ENCODE measurements at regions not wholly inside any gene's neighbourhood (a gene's known extent, or its start where the extent isn't known, plus 50 kb on each side); places are given as distances from the start of the nearest gene placed in this dataset.

DNA sequence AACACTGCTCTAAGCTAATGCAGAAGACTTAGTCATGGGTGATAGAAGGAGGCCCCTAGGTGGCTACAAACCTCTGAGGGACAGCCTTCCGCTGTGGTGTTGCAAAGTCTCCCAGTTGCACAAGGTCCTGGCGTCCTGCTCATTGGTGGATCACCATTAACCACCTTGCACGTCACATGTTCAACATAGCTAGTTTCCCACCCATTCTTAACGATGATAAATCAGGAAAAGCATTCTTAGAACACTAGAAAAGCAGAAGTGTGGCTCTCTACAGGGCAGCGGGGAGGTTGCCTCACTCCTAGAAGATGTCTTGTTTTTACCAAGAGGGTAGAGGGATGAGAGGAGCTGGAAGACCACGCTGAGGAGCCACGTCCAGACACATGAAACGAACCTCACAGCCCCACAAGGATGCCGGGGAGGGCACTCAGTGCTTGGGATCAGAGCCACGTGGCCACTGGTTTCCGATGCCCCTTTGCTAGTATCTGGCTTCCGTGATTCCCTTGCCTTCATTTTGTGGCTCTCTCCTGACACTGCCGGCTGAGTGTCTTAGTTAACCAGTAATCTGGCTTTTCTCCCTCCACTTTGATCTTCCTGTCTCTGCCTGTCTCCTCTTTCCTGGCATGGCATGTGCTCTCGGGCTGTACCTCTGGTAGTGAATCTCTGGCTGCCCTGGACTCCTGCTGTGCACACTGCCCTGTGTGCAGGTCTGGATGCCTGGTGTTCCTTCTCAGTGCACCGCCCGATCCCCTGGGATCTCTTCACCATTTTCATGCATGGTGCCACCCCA lies 91.4 kb upstream of the NEDD9 start (continued):
- TF ChIP-seq, protein P1, sequence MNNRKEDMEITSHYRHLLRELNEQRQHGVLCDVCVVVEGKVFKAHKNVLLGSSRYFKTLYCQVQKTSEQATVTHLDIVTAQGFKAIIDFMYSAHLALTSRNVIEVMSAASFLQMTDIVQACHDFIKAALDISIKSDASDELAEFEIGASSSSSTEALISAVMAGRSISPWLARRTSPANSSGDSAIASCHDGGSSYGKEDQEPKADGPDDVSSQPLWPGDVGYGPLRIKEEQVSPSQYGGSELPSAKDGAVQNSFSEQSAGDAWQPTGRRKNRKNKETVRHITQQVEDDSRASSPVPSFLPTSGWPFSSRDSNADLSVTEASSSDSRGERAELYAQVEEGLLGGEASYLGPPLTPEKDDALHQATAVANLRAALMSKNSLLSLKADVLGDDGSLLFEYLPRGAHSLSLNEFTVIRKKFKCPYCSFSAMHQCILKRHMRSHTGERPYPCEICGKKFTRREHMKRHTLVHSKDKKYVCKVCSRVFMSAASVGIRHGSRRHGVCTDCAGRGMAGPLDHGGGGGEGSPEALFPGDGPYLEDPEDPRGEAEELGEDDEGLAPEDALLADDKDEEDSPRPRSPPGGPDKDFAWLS (CRISPR knock-in tag; IDR thresholded peaks at IDR 0.05; ENCODE audit: borderline replicate concordance) = no peak
- TF ChIP-seq RFXAP (CRISPR knock-in tag; IDR thresholded peaks at IDR 0.05; ENCODE audit: borderline replicate concordance) (peak; percentile 58; the same call in 1 of the 2 replicates), GFI1 (CRISPR knock-in tag; IDR thresholded peaks at IDR 0.05; ENCODE audit: borderline replicate concordance) (no peak), POGZ (CRISPR knock-in tag; IDR thresholded peaks at IDR 0.05) (peak; percentile 89), RARA (CRISPR knock-in tag; IDR thresholded peaks at IDR 0.05) (peak; percentile 71), JDP2 (CRISPR knock-in tag; IDR thresholded peaks at IDR 0.05; ENCODE audit: borderline replicate concordance) (no peak), HDAC2 (CRISPR knock-in tag; IDR thresholded peaks at IDR 0.05) (peak; percentile 75), XRCC5 (optimal IDR thresholded peaks at IDR 0.05; ENCODE audit: low read length) (peak; percentile 56), ZSCAN9 (CRISPR knock-in tag; IDR thresholded peaks at IDR 0.05; ENCODE audit: borderline replicate concordance) (peak; percentile 88; the same call in 1 of the 2 replicates), ZNF674 (CRISPR knock-in tag; IDR thresholded peaks at IDR 0.05; ENCODE audit: low read depth) (0 out of 2 replicates have a peak, but pooled peaks have one; percentile 59), NFE2L2 (IDR thresholded peaks at IDR 0.05; ENCODE audit: low read length) (no peak), KMT2A (CRISPR knock-in tag; IDR thresholded peaks at IDR 0.05) (no peak), POLR2G (IDR thresholded peaks at IDR 0.05; ENCODE audit: low read depth, low read length) (0 out of 2 replicates have a peak, but pooled peaks have one; percentile 39), ZNF549 (CRISPR knock-in tag; IDR thresholded peaks at IDR 0.05) (no peak), CC2D1A (CRISPR knock-in tag; IDR thresholded peaks at IDR 0.05) (no peak)
- TF ChIP-seq, protein P2, sequence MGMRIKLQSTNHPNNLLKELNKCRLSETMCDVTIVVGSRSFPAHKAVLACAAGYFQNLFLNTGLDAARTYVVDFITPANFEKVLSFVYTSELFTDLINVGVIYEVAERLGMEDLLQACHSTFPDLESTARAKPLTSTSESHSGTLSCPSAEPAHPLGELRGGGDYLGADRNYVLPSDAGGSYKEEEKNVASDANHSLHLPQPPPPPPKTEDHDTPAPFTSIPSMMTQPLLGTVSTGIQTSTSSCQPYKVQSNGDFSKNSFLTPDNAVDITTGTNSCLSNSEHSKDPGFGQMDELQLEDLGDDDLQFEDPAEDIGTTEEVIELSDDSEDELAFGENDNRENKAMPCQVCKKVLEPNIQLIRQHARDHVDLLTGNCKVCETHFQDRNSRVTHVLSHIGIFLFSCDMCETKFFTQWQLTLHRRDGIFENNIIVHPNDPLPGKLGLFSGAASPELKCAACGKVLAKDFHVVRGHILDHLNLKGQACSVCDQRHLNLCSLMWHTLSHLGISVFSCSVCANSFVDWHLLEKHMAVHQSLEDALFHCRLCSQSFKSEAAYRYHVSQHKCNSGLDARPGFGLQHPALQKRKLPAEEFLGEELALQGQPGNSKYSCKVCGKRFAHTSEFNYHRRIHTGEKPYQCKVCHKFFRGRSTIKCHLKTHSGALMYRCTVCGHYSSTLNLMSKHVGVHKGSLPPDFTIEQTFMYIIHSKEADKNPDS (CRISPR knock-in tag; IDR thresholded peaks at IDR 0.05) = no peak
- TF ChIP-seq, protein P3, sequence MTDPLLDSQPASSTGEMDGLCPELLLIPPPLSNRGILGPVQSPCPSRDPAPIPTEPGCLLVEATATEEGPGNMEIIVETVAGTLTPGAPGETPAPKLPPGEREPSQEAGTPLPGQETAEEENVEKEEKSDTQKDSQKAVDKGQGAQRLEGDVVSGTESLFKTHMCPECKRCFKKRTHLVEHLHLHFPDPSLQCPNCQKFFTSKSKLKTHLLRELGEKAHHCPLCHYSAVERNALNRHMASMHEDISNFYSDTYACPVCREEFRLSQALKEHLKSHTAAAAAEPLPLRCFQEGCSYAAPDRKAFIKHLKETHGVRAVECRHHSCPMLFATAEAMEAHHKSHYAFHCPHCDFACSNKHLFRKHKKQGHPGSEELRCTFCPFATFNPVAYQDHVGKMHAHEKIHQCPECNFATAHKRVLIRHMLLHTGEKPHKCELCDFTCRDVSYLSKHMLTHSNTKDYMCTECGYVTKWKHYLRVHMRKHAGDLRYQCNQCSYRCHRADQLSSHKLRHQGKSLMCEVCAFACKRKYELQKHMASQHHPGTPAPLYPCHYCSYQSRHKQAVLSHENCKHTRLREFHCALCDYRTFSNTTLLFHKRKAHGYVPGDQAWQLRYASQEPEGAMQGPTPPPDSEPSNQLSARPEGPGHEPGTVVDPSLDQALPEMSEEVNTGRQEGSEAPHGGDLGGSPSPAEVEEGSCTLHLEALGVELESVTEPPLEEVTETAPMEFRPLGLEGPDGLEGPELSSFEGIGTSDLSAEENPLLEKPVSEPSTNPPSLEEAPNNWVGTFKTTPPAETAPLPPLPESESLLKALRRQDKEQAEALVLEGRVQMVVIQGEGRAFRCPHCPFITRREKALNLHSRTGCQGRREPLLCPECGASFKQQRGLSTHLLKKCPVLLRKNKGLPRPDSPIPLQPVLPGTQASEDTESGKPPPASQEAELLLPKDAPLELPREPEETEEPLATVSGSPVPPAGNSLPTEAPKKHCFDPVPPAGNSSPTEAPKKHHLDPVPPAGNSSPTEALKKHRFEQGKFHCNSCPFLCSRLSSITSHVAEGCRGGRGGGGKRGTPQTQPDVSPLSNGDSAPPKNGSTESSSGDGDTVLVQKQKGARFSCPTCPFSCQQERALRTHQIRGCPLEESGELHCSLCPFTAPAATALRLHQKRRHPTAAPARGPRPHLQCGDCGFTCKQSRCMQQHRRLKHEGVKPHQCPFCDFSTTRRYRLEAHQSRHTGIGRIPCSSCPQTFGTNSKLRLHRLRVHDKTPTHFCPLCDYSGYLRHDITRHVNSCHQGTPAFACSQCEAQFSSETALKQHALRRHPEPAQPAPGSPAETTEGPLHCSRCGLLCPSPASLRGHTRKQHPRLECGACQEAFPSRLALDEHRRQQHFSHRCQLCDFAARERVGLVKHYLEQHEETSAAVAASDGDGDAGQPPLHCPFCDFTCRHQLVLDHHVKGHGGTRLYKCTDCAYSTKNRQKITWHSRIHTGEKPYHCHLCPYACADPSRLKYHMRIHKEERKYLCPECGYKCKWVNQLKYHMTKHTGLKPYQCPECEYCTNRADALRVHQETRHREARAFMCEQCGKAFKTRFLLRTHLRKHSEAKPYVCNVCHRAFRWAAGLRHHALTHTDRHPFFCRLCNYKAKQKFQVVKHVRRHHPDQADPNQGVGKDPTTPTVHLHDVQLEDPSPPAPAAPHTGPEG (CRISPR knock-in tag; IDR thresholded peaks at IDR 0.05) = peak; percentile 82; the same call in 1 of the 2 replicates
- TF ChIP-seq, protein P4, sequence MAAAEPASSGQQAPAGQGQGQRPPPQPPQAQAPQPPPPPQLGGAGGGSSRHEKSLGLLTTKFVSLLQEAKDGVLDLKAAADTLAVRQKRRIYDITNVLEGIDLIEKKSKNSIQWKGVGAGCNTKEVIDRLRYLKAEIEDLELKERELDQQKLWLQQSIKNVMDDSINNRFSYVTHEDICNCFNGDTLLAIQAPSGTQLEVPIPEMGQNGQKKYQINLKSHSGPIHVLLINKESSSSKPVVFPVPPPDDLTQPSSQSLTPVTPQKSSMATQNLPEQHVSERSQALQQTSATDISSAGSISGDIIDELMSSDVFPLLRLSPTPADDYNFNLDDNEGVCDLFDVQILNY (CRISPR knock-in tag; conservative IDR thresholded peaks at IDR 0.05) = no peak

All from HepG2 (cell line).